Erythroblast (primary cell): ENCODE measurements at regions not wholly inside any gene's neighbourhood (a gene's known extent, or its start where the extent isn't known, plus 50 kb on each side); places are given as distances from the start of the nearest gene placed in this dataset.

Source experiments
- GATA1 ChIP-seq: IDR thresholded peaks from 2 replicates; pipeline ENCODE4 v1.6.1; 2011; ENCODE audit warnings: low read depth, mild to moderate bottlenecking, control low read depth, low read length, moderate library complexity
- POLR2A ChIP-seq: IDR thresholded peaks from 2 replicates; pipeline ENCODE4 v1.6.1; 2011; ENCODE audit warnings: mild to moderate bottlenecking, low read length

DNA sequence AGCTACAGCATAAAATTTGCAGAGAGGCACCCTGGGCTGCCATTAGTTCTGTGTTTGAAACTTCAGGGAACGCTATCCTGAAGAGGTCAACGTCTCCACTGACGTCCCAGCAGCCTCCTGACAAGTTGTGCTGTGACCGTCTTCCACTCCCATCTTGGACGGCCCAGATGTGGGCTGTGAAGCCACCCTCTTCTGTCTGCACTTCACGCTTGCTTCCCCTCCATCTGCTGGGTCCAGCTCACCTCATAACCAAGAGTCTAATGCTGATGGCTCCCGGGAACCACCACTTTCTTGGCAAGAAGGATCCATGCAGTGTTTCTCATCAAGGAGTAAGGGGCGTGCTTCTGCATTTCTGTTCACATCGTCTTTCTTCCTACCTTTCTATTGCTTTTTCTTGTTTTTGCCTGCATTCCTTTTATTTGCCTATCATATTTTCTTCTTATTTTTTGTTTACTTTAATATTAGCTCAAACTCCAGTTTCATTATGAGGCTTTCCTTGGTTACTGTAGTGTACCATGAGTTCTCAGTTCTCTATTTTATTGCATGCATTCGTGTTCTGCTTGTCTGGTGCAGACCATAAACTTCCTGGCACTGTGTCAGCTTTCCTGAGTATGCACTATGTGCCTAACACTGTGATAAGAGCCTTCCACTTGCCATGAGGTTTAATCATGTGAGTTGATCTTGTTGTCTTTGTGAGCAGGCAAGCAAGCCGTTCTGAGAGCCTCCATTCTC, 631.8 kb upstream of the RAB6C start:
- TF ChIP-seq POLR2A (no peak), GATA1 (no peak)
